ENCODE measurements at regions not wholly inside any gene's neighbourhood (a gene's known extent, or its start where the extent isn't known, plus 50 kb on each side); places are given as distances from the start of the nearest gene placed in this dataset.

DNA sequence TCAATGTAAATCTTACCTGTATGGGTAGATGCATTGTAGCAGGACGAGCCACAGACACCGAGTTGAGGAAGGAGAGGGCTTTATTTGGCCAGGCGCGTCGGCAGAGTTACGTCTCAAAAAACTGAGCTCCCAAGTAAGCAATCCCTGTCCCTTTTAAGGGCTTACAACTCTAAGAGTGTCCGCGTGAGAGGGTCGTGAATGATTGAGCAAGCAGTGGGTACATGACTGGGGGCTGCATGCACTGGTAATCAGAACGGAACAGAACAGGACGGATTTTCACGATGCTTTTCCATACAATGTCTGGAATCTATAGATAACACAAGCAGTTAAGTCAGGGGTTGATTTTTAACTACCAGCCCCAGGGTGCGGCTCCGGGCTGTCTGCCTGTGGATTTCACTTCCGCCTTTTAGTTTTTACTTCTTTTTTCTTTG is 524.9 kb upstream of the HTR2C start (continued):
- TF ChIP-seq ZBTB49 (CRISPR knock-in tag; IDR thresholded peaks at IDR 0.05; ENCODE audit: borderline replicate concordance), result no peak
- peak; percentile 70 for TF ChIP-seq RNF2 (IDR thresholded peaks at IDR 0.05)
- TF ChIP-seq ZHX1 (conservative IDR thresholded peaks at IDR 0.05; ENCODE audit: low read length), result no peak
- no peak for TF ChIP-seq RBM17 (IDR thresholded peaks at IDR 0.05; ENCODE audit: borderline replicate concordance, low read depth, low read length)
- peak; percentile 87 for TF ChIP-seq TEAD4 (IDR thresholded peaks at IDR 0.05; ENCODE audit: low read length)
- no peak for TF ChIP-seq TEAD4 (CRISPR knock-in tag; IDR thresholded peaks at IDR 0.05; ENCODE audit: borderline replicate concordance)
- no peak for TF ChIP-seq POU5F1 (IDR thresholded peaks at IDR 0.05; ENCODE audit: borderline replicate concordance, low read depth, low read length, partially characterized antibody)
- no peak for TF ChIP-seq POLR2H (tag; IDR thresholded peaks at IDR 0.05; ENCODE audit: low read depth)
- no peak for TF ChIP-seq FIP1L1 (IDR thresholded peaks at IDR 0.05; ENCODE audit: low read depth, low read length, poor library complexity, severe bottlenecking)
- no peak for TF ChIP-seq ZNF277 (CRISPR knock-in tag; IDR thresholded peaks at IDR 0.05; ENCODE audit: borderline replicate concordance)
- no peak for TF ChIP-seq EWSR1 (IDR thresholded peaks at IDR 0.05; ENCODE audit: borderline replicate concordance, low read depth, partially characterized antibody)
- no peak for TF ChIP-seq ZNF589 (CRISPR knock-in tag; IDR thresholded peaks at IDR 0.05; ENCODE audit: low read depth)
- no peak for TF ChIP-seq ZFX (CRISPR knock-in tag; IDR thresholded peaks at IDR 0.05)
- TF ChIP-seq C11orf30 (IDR thresholded peaks at IDR 0.05; ENCODE audit: low read depth), result no peak
- no peak for TF ChIP-seq NR2F6 (CRISPR knock-in tag; IDR thresholded peaks at IDR 0.05)
- TF ChIP-seq NFIX (CRISPR knock-in tag; IDR thresholded peaks at IDR 0.05; ENCODE audit: low read depth), result no peak
- TF ChIP-seq ZNF551 (CRISPR knock-in tag; IDR thresholded peaks at IDR 0.05), result no peak
- no peak for TF ChIP-seq BCLAF1 (IDR thresholded peaks at IDR 0.05; ENCODE audit: borderline replicate concordance in 1 of 2, control insufficient read depth in 1 of 2, low read depth in 2 of 2, low read length in 1 of 2)

Data from K562 (cell line).